Esophagus muscularis mucosa (tissue), 4 donors: ENCODE measurements at regions not wholly inside any gene's neighbourhood (a gene's known extent, or its start where the extent isn't known, plus 50 kb on each side); places are given as distances from the start of the nearest gene placed in this dataset.
"Not testable (repeated sequence)": the region's sequence is repeated elsewhere in the genome, so short reads cannot be mapped to it uniquely, and the experiment has no call there.

Source experiments
- DNase-seq: peaks from one replicate; pipeline ENCODE4 v3.0.0-alpha.2; 2017; ENCODE audit errors: extremely low spot score
- H3K27ac ChIP-seq, 4 donors: fragments of 200-600 bp; sonication (generic); replicated peaks in 1 of 4; 1 replicate in 3 of 4; 2 replicates in 1 of 4; pipeline ENCODE4 v1.5.1; 2016 to 2019; ENCODE audit warnings: mild to moderate bottlenecking in 1 of 4
- H3K27me3 ChIP-seq, 4 donors: fragments of 200-600 bp; sonication (generic); one replicate each; pipeline versions ENCODE4 v1.5.1 to v1.6.0; 2016 to 2019
- H3K36me3 ChIP-seq, 4 donors: fragments of 200-600 bp; sonication (generic); one replicate each; pipeline ENCODE4 v1.5.1; 2016 to 2019
- H3K4me1 ChIP-seq, 4 donors: fragments of 200-600 bp; sonication (generic); one replicate each; pipeline ENCODE4 v1.5.1; 2016 to 2019
- H3K4me3 ChIP-seq, 4 donors: fragments of 200-600 bp; sonication (generic); 1 replicate in 2 of 4; 2 replicates in 2 of 4; pipeline ENCODE4 v1.5.1; 2016 to 2019; ENCODE audit warnings: mild to moderate bottlenecking in 4 of 4, moderate library complexity in 1 of 4
- H3K9me3 ChIP-seq, 4 donors: fragments of 200-600 bp; sonication (generic); 1 replicate in 3 of 4; 2 replicates in 1 of 4; pipeline ENCODE4 v1.5.1; 2016 to 2019
- EP300 ChIP-seq: sonication (generic); formaldehyde crosslinking; IDR thresholded peaks from one replicate; pipeline ENCODE4 v1.6.1; 2017; ENCODE audit warnings: antibody characterized with exemption
- POLR2A ChIP-seq: fragments of 450-650 bp; IDR thresholded peaks from one replicate; pipeline ENCODE4 v1.6.1; 2017; ENCODE audit warnings: antibody characterized with exemption, moderate library complexity, mild to moderate bottlenecking, low read depth
- POLR2AphosphoS5 ChIP-seq, 2 donors: sonication (generic); formaldehyde crosslinking; IDR thresholded peaks; one replicate each; pipeline ENCODE4 v1.6.1; 2017; ENCODE audit warnings: antibody characterized with exemption in 2 of 2
- WGBS: methylation state at CpG from one replicate; pipeline ENCODE4 v1.1.5; 2018; 5-methylcytosine and 5-hydroxymethylcytosine counted together
- intact Hi-C: fragments of 100-400 bp; cut with DNase I; formaldehyde crosslinking; loops from one replicate; pipeline ENCODE4 v1.15.1; 2023
- TF ChIP-seq, protein P1 (sequence below), 3 experiments: fragments of 200-600 bp in 2 of 3; fragments of 450-650 bp in 1 of 3; sonication (generic) in 2 of 3; IDR thresholded peaks; one replicate each; pipeline ENCODE4 v1.5.1; 2017 to 2019; ENCODE audit warnings: antibody characterized with exemption in 3 of 3, mild to moderate bottlenecking in 2 of 3, moderate library complexity in 1 of 3

DNA sequence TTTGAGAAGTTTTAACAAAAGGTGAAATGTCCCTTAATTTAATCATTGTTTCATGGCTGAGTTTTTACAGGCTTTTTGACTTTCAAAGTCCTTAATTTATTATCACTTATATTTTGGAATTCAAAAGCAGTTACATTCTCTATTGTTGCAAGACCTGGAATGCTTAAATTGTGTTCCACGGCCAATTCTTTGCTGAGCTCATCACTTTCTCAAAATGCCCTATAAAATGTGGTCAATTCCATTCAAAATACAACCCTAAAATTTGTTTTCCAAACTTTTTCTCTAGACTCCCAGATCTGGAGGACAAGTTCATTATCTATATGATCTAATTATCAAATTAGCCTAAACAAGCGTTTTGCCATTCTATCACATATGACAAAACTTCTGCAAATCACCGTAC lies 1051.2 kb downstream of the TDRD15 start:
- Histone ChIP-seq H3K27me3 (no peaks in the 10 kb centered on the region), H3K4me1 (no peaks in the 10 kb centered on the region), H3K36me3 (no peaks in the 10 kb centered on the region), H3K27ac (no peak overlapping the region), H3K9me3 (no peaks in the 10 kb centered on the region), H3K4me3 (no peak overlapping the region)
- no peak for DNase-seq
- intact Hi-C loops, result no loop called here
- TF ChIP-seq POLR2AphosphoS5 (IDR thresholded peaks at IDR 0.05), result no peak
- TF ChIP-seq, protein P1, sequence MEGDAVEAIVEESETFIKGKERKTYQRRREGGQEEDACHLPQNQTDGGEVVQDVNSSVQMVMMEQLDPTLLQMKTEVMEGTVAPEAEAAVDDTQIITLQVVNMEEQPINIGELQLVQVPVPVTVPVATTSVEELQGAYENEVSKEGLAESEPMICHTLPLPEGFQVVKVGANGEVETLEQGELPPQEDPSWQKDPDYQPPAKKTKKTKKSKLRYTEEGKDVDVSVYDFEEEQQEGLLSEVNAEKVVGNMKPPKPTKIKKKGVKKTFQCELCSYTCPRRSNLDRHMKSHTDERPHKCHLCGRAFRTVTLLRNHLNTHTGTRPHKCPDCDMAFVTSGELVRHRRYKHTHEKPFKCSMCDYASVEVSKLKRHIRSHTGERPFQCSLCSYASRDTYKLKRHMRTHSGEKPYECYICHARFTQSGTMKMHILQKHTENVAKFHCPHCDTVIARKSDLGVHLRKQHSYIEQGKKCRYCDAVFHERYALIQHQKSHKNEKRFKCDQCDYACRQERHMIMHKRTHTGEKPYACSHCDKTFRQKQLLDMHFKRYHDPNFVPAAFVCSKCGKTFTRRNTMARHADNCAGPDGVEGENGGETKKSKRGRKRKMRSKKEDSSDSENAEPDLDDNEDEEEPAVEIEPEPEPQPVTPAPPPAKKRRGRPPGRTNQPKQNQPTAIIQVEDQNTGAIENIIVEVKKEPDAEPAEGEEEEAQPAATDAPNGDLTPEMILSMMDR (IDR thresholded peaks at IDR 0.05), result no peak
- 91% methylated on average over 3 of the region's 3 CpGs for WGBS

DNA sequence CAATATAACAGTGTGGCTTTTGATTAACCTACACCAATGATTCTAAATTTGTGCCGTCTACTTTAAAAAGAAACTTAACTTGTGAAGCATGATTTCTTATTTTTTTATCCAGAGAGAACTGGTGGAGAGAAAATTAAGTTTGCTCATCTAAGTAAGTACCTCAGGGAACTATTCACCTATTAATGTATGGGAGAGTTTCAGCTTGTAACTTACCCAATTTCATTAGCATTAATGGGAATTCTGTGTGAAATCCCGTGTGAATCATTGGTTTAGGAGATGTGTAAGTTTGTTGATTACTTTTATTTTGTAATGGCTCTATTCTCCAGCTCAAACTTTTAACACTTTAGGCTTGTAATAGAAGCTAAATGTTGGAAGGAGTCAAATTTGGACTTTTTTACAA lies 1061.5 kb downstream of the TDRD15 start:
- DNase-seq, result no peak
- intact Hi-C loops, result no loop called here
- WGBS, result 85% methylated on average over 2 of the region's 2 CpGs

DNA sequence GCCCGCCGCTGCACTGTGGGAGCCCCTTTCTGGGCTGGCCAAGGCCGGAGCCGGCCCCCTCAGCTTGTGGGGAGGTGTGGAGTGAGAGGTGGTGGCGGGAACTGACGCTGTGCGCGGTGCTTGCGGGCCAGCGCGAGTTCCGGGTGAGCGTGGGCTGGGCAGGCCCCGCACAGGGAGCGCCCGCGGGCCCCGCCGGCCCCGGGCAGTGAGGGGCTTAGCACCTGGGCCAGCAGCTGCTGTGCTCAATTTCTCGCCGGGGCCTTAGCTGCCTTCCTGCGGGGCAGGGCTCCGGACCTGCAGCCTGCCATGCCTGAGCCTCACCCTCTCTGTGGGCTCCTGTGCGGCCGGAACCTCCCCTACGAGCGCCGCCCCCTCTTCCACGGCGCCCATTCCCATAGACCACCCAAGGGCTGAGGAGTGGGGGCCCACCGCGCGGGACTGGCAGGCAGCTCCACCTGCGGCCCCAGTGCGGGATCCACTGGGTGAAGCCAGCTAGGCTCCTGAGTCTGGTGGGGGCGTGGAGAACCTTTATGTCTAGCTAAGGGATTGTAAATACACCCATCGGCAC lies 1062.6 kb downstream of the TDRD15 start:
- 93% methylated on average over 33 of the region's 38 CpGs for WGBS
- intact Hi-C loops, H3K9me3 ChIP-seq: not testable (repeated sequence)

More for the DNA sequence above, 1061.5 kb downstream of the TDRD15 start:
- H3K9me3 ChIP-seq, result no peaks in the 10 kb centered on the region
- H3K27me3 ChIP-seq, result no peaks in the 10 kb centered on the region
- no peaks in the 10 kb centered on the region for H3K4me1 ChIP-seq
- TF ChIP-seq EP300 (no peak), POLR2A (no peak)
- no peak overlapping the region for H3K4me3 ChIP-seq
- no peak overlapping the region for H3K27ac ChIP-seq
- no peaks in the 10 kb centered on the region for H3K36me3 ChIP-seq

DNA sequence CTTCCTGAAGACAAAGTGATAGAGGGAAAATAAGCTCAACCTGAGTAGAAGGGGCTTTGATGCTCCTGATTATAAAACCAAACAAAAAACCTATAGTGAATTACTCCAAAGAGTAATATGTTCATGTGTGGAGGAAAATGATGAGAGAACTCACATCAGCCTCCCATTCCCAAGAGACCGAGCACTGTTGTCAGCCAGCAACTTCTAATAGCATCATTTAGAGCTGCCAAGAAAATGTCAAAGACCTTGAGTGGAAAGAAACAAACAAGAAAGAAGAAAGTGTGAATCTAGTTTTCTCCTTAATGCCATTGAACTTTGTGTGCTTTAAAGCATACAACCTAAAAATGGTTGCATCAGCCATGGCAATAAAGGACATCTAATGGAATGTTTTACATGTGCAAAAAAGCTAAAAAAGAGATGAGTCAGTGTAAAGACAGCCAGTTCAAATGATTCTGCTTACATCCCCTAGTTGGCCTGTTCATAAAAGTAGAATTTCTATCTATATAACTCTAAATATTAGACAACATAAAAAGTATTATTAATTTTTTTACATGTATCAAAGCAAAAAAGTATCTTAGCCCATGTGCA lies 1066.2 kb downstream of the TDRD15 start:
- DNase-seq, result no peak
- WGBS, result 95% methylated on average over 1 of the region's 1 CpG
- no peaks in the 10 kb centered on the region for H3K27me3 ChIP-seq
- no peak overlapping the region for H3K4me3 ChIP-seq
- H3K9me3 ChIP-seq, result no peaks in the 10 kb centered on the region
- H3K36me3 ChIP-seq, result no peaks in the 10 kb centered on the region
- TF ChIP-seq EP300, result no peak
- TF ChIP-seq, protein P1 (IDR thresholded peaks at IDR 0.05), result no peak
- no peak for TF ChIP-seq POLR2AphosphoS5 (IDR thresholded peaks at IDR 0.05)
- TF ChIP-seq POLR2A, result no peak
- no peaks in the 10 kb centered on the region for H3K4me1 ChIP-seq
- no peak overlapping the region for H3K27ac ChIP-seq
- intact Hi-C loops, result no loop called here

More for the DNA sequence above, 1062.6 kb downstream of the TDRD15 start:
- not testable (repeated sequence) for H3K4me3 ChIP-seq, H3K4me1 ChIP-seq, DNase-seq, H3K27ac ChIP-seq, H3K36me3 ChIP-seq, H3K27me3 ChIP-seq

DNA sequence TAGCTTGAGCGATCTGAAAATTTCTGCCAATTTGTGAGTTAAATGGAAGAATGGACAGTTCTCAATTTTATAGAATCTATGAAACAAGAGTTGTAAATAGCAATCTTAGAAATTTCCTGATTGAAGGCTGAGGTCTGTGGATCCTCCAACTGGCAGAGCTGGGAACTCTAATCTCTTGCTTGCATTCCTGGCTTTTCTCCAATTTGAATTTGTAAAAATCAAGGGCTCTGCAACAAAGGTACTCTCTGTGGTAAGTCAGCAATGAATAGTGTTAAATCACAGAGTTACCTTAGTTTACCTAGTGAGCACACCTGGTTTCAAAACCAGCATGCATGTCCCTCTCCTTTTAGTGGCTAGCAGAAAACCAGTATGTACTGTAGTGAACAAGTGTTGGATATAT lies 1070.5 kb downstream of the TDRD15 start:
- Histone ChIP-seq H3K36me3 (no peaks in the 10 kb centered on the region), H3K27ac (no peak overlapping the region)

More for the DNA sequence above, 1070.5 kb downstream of the TDRD15 start:
- WGBS, result 90% methylated on average over 1 of the region's 1 CpG
- Histone ChIP-seq H3K4me1 (no peaks in the 10 kb centered on the region), H3K27me3 (no peaks in the 10 kb centered on the region), H3K4me3 (no peak overlapping the region), H3K9me3 (no peaks in the 10 kb centered on the region)
- no peak for DNase-seq
- intact Hi-C loops, result no loop called here
- no peak for TF ChIP-seq EP300
- TF ChIP-seq, protein P1 (IDR thresholded peaks at IDR 0.05), result no peak
- TF ChIP-seq POLR2A, result no peak
- no peak for TF ChIP-seq POLR2AphosphoS5 (IDR thresholded peaks at IDR 0.05)
